HG02623 (cell line): ENCODE measurements at regions not wholly inside any gene's neighbourhood (a gene's known extent, or its start where the extent isn't known, plus 50 kb on each side); places are given as distances from the start of the nearest gene placed in this dataset.
"Not testable (repeated sequence)": the region's sequence is repeated elsewhere in the genome, so short reads cannot be mapped to it uniquely, and the experiment has no call there.

Experiments
- ATAC-seq: cut with Tn5 transposase; IDR thresholded peaks from one replicate; pipeline ENCODE4 v1.9.1; 2021; ENCODE audit warnings: moderate library complexity; ENCODE audit not compliant: unreplicated experiment

DNA sequence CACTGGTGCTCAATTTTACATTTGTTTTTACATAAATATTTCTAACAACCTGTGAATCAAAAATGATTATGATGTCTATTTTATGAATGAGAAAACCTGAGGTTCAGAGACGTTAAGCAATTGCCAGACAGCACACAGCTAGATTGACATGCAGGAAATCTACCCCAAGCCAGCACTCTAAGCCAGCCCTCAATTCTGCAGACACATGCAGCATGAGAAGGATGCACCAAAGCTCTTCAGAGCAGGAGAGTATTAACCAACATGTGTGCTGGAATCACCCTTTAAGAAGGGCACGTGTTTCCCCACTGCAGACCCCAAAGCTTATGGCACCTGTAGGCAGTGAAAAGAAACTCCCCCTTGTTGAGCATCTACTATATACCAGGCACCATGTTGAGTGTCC lies 126.1 kb upstream of the ARHGEF3 start:
- ATAC-seq, result no peak

DNA sequence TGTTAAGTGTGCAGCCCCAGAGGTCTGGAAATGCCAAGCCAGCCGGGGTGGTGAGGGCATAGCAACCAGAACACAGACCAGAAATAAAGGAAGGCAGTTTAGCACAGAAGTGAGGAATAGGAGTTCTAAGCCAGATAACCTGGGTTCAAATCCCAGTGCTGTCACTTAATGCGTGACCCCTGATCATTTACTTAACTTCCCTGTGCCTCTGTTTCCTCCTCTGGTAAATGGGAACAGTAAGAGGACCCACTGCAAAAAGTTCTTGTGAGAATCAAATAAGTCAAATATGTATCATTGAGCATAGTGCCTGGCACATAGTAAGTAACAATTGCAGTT lies 125.2 kb upstream of the ARHGEF3 start:
- no peak for ATAC-seq

DNA sequence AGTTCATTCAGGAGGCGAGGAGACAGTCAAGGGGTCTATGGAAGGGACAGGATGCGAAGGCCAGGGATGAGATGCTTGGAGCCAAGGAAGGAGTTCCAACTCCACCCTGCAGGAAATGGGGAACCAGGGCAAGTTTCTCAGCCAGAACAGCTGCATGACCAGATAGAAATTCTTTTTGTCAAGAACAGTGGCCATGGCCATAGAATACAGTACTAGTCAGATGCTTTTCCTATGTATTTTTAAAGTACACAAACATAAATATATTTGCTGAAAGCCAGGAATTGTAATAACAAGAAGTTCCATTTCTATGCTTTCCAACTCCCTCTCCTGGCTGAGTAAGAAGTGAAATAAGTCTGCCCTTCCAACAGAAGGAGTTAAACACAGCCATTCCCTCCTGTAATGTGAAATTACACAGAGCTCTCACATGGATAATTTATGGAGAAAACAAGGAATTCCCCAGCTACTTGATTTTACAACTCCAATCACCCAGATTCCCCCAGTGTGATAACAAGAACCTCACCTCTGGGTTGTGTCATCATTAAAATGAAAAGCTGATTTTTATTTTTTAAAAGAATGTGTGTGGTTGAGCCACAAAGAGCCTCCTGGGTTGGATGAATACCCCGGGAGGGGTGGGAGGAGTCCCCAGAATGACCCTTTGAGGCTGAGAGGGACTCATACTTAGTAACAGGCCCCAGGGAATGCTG lies 124.6 kb upstream of the ARHGEF3 start:
- no peak for ATAC-seq

DNA sequence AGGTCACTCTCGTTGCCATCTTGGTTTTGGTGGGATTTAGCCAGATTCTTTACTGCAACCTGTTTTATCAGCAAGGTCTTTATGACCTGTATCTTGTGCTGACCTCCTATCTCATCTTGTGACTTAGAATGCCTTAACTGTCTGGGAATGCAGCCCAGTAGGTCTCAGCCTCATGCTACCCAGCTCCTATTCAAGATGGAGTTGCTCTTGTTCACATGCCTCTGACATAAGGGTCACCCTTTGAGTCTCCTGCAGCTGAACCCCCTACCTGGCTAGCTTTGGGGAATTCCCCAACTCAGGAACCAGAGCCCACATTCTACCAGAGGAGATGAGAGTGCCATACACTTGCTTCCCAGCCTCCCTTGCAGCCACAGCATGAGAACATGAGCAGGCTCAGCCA lies 123.0 kb upstream of the ARHGEF3 start:
- not testable (repeated sequence) for ATAC-seq

DNA sequence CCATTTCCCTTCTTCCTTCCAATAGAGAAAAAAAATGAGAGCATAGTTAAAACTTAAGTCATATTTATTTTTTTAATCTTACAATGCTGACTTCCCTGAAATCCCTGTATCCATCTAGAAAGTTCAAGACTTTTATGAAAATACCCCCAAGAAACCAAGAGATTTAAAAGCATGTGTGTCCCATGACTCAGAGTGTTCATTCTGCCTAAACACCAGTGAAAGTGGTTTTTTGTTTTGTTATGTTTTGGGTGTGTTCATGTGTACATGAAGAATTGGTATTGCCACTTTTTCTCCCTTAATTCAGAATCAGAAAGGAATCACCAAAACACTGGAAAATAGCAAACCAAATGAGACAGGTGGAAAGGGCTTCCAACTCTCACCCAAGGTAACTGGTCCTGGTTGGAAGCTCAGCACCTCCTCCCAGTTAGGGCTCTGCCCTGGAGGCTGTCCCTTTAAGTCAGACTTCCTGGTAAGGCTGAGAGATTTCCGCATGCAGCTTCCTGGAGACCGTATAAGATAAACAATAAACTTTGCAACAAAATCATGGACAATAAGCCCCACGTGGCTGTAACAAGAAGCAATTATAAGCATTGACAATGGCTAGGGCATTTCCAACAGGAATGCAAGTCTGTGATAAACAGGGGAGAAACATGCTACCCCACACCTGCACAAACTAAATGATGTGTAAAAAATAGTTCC lies 121.9 kb upstream of the ARHGEF3 start:
- ATAC-seq, result no peak

DNA sequence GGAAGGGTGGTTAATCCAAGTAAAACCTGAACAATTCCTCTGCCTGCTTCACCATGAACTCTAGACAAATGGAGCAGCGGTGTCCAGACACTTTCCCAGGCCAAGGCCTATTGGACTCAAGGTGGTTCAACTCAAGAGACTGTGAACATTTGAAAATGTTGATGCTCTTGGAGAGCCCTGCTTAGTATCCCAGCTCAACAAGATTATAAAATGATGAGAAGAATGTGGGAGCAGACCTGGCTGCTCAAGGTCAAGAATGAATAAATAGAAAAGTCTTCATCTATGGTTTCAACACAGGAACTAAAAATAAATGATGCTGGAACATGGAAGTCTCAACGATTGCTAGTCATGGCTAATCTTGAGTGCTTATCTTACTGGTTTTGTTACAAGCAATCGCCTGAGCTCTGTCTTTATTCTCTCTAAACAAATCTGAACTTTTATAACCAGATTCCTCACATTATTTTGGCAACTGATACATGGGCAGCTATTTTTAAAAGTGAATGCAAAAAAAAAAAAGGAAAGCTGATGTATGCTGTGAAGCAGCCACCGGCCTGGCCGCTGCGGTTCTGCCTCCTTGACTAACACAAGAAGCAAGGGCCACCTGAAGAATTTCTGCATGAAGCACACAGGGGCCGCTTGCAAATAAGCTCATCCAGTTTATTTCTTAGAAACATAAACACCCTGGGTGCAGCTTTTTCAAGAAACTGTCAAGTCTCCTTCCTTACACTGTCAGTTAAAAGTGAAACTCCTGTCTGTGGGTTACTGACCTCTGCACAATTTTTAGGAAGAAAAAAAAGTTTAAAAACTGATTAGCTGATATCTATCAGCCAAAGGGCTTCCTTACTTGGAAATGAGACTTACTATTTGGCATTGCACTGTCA lies 120.1 kb upstream of the ARHGEF3 start:
- ATAC-seq, result no peak

DNA sequence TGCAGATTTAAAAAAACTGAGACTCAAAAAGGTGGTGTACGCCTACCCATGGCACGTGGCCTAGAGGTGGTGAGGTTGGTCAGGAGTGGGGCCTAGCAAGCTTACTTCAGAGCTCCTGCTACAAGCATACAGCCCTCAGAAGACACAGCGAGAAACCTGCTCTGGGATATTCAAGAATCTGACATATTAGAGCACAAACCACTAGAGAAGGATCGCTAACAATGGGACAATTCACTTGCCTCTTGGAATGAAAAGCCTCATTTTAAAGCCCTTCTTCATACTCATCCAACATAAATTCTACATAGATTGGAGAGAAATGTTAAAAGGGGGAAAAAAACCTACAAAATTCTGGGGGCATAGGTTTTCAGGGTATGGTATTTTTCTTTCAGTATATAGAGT lies 118.0 kb upstream of the ARHGEF3 start:
- ATAC-seq, result no peak

DNA sequence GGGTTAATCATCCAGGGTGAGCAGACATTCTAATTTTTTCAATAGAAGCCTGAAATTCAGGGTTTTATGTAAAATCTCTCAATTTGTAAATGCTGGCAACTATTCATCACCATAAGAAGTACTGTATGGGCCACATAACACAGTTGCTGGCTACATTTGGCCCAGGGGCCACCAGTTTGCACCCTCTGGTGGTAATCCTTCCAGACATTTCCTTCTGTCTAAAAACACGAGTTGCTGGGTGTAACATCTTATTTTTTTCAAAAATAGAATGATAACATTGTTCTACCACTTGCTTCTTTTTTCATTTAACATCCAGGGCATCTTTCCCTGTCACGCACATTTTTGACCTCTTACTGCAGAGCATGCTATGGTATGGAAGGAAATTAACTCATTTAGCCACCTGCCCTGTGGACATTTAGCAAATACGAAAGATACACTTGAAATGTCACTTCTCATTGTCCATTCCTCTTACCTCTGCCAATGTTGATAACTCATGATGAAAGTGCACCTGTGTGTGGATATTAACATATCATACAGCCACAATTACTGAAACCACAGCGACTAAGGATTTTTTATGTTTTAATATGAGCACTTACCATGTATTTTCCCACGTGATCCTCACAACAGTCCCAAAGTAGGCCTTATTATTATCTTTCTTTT lies 117.5 kb upstream of the ARHGEF3 start:
- ATAC-seq, result no peak

DNA sequence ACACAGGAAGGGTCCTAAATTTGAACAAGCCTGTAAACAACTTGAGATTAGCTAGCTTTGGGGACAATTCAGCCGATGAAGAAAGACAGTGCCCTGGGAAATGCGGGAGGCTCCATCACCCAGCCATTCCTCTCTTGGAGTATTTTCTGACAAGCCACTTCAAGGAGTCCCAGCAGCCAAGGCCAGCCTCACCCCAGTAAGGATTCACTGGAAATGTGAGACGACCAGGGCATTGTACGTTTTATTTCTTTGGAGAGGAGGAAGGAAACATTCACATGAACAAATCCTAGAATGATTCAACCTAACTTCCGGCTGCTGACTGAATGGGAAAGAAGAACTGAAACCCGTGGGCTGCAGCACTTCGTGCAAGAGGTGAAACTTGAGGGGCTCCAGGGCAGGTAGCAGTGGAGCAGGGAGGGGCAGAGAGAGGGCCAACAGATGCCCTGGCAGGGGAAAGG lies 116.4 kb upstream of the ARHGEF3 start:
- peak; percentile 48 for ATAC-seq

DNA sequence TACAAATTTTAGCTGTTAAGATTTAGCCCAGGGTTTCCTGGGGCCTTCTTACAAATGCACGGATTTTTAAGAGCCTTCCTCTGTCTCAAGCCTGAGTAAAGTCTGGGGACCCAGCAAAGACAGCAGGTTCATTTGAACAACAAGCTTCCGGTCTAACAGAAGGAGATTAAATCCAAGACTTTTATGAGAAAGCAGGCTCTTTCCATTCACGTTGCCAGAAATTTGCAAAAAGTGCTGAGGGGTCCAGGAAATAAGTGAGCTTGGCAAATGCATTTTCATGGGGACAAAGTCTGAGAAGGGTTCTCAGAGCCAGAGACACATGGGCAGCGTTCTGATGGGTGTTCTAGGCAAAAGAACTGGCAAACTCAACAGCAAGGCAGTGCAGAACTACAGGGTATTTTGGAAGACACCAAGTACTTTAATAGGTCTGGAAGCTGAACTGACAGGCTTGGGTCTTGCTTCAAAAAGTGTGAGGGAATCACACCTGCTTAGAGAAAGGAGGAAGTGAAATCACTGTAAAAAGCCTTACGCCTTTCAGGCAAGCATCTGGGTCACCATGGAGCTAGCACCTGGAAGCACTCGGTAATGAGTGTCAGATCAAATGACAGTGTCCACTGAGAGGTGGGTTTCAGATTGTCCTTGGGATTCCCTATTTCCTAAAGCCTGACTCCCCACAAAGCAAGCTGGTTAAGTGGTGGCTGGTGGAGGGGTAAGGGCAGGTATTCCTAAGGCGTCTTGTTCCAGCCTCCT lies 115.8 kb upstream of the ARHGEF3 start:
- peak; percentile 57 for ATAC-seq

DNA sequence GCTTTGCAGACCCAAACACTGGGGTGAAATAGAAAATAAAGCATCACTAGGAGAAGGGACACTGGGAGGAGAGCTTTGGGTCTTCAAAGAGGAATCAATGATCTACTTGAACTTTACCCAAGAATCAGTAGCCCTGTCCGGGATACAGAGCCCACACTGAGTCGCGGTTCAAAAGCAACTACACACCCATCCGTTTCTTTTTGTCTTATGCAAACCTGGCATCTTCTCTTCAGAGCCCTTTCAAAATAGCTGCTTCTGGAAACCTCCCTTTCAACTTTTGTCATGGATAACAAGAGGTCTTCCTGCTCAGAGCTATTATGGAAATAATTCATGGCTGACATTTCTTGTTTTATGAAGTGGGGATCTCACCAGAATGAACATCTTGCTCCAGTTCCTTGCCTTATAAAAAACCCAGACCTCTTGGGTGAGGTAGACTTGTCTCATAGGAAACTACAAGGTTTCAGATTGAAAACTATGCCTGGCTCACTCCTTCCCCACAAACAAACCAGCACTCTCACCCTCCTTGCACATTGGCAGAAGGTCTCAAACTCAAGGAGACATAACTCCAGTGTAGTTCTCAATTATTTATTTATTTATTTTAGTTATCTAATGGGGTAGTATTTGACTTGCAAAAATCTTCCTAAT lies 115.1 kb upstream of the ARHGEF3 start:
- no peak for ATAC-seq

DNA sequence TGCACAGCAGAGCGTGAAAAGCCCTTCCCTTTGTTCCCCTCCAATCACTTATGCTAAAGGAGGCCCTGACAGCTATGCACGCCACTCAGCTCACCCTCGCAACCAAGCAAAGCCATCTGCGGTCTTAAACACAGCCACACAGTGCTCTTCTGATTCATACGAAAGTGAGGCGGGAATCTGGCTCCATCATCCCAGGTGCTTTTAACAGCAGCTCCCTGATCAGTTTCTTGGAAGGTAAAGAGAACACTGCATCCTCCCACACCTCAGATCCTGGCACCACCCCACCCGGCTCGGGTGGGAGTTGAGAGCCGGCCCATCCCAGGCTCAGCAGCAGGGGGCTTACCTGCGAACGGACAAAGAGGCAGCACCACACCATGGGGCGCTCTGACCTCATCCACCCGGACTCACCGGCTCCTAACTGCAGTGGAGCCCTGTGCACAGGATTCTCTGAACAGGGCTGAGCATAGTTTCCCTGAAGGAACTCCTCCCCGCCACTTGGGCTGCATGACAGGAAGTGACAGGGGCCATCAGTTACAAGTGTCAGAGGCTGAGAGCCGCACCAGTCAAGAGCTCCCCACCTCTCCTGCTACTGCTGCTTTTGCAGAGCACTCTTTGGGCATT lies 114.3 kb upstream of the ARHGEF3 start:
- ATAC-seq, result peak; percentile 42

DNA sequence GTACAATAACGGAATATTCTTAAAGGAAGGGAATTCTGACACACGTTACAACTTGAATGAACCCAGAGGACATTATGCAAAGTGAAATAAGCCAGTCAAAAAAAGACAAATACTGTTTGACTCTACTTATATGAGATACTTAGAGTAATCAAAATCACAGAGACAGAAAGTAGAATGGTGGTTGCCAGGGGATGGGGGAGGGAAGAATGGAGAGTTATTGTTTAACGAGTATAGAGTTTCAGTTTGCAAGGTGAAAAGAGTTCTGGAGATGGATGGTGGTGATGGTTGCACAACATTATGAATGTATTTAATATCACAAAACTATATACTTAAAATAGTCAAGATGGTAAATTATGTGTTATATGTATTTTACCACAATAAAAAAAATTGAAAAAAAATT lies 112.9 kb upstream of the ARHGEF3 start:
- ATAC-seq, result no peak

DNA sequence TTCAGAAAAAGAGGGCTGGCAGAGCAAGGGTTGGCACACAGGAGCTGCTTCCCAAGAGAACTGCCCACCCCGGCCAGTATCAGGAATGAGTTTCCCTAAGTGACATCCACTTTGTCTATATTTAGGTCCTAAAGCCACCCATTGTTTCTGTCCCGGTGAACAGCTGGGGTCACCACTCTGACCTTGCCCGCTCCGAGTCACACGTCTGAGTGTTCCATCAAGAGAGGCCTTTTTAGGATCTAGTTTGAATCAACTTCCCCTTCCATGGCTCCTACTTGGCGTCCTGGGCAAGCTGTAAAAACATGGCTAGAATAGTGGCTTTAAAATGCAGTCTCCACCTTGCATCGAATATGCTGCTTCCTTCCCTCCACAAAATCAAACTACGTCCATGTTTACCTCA lies 109.6 kb upstream of the ARHGEF3 start:
- no peak for ATAC-seq

DNA sequence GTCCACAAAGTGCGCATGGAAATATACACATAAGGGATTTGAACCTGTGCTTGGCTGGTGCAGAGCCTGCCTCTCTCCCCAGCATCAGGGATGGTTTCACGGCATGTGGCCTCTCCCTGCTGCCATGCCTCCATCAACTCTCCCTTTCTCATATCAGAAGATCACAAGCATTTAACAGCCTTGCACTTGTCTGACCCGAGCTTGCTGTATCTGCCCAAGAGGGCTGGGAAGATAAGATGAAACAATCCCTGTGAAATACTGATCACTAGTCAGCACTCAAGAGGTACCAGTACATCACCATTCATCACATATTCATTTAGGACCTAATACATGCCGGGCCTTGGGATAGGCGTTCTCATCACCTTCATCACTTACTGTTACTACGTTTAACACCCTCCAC lies 107.6 kb upstream of the ARHGEF3 start:
- no peak for ATAC-seq

DNA sequence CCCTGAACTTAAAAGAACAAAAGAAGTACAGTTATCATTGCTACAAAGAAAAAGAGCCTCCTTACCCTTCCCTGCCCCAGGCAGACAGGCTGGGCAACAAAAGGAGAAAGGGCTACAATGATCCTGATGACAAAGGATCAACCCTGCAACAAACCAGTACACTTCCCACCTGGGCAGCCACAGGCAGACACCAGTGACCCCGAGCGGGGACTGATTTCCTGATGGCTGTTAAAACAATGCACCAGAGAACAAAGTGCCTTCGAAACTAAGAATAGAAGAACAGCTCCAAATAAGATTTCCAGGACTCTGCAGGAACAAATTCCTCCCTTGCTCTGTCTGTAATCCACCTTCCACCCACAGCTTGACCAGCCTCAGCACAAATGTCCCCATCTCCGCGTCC lies 106.3 kb upstream of the ARHGEF3 start:
- ATAC-seq, result no peak

DNA sequence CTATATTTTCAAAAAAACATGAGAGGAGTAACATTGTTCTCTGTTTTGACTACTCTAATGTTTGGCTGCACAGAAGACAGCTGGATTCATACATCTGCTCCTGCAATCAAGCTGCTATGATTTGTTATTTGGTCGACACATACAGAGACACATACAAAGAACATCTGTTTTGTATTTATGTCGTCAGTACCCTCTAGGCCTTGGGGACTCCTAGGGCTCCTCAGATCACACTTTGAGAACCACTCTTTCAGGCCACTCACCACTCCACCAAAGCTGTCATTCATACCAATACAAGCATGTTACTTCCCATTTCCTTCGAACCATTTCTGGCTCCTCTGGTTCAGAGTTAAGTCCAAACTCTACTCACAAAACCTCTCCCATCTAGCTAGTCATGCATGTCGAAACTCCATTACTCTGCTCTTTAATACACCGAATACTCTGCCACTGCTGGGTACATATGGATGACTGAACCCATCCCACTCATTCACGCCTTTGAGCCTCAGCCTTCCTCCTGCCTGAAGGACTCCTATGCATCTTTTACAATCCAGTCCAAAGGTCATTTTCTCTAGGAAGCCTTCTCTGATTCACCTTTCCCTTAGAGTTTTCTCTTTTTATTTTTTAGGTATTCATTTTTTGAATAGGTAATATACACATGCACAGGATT lies 102.9 kb upstream of the ARHGEF3 start:
- ATAC-seq, result no peak

DNA sequence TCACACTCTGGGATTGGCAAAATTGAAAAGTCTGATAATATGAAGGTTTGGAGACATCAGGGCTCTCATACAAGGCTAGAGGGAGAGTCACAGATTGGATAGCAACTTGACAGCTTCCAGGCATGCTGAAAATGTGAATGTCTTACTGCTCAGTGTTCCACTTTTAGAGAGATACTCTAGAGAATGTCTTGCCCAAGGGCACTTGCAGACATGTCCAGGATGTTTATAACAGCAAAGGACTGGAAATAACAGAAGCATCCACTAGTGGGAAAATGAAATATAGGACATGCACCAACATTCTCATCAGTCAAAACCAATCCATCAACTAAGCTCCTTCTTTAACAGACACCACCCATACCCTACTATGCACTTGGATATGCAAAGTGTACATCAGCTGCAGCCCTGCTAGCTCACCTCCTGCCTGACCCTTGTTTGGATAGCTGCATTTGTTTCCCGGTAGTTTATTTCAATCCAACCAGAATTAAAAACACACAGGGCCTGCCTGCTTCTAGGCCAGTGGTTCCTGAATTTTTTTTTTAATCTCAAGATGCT lies 101.6 kb upstream of the ARHGEF3 start:
- no peak for ATAC-seq
